ENCODE measurements at regions not wholly inside any gene's neighbourhood (a gene's known extent, or its start where the extent isn't known, plus 50 kb on each side); places are given as distances from the start of the nearest gene placed in this dataset.
"Not testable (repeated sequence)": the region's sequence is repeated elsewhere in the genome, so short reads cannot be mapped to it uniquely, and the experiment has no call there.

GRCh38 chr5:9786380-9787360, 156.5 kb upstream of the TAS2R1 start:
- DNase-seq, result no peak

GRCh38 chr5:9785751-9786150, 155.6 kb upstream of the TAS2R1 start:
- no peak for DNase-seq

DNA sequence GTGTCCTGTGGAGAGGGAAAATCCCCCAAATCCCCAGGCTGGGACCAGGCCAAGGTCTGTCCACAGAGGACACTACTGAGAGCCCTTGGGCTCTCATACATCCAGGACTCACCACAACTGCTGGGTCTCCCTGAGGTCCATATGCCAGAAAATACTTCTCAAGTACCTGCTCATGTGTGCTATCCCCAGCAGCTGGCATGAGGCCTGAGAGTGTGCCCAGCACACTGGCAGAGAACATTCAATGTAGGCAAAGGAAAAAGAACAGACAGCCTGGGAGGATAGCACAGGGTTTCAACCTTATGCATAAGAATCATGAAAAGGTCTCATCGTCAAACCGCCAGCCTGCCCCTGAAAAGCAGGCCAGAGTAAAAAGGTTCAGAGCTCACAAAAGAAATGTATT, 154.1 kb upstream of the TAS2R1 start:
- DNase-seq, result no peak

DNA sequence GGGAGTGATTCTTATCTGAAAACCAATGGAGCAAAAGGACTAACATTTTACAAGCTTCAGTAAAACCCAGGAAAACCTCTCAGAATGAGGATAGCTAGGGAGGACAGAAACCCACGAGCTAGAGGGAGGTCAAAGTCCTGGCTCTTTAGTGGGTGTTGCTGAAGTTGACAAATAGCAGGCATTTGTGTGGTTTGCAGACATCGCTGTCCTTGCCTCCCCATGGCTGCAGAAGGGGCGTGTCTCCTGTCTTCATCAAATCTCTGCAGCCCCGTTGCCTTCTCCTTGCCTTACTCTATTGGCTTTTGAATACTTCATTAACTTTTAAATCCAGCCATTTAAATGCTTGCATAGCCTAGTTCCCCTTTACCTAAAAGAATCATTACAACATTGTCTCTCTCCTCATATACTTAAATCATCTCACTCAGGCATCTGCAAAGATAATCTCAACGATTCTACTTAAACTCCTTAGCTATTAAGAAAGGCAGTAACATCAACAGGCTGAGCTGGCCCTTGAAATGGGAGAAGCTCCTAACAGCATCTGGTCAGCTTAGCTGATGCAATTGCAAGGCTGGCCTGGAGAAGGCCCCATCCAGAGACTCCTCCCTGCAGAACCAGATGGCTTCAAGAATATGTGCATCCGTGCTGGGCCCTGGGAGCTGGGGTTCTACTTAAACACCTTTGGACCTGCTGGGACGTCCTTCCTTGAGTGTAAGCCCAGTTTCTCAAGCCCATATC, 152.8 kb upstream of the TAS2R1 start:
- no peak for DNase-seq

DNA sequence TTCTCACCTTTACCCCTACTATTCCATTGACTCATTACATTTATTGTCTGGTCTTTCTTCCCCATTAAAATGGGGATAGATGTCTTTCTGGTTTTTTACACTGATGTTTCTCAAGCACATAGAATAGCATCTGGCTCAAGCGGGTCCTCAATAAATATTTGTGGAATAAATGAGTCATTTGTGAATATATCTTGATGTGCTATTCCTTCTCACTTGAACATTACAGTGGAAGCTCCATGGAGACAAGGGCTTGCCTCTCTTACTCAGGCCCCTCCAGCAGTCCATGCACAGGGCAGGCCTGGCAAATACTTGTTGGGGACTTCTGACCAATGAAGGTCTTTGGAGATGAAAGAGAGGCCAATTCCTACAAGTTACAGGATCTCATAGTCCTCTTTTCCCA, 151.7 kb upstream of the TAS2R1 start:
- no peak for DNase-seq

DNA sequence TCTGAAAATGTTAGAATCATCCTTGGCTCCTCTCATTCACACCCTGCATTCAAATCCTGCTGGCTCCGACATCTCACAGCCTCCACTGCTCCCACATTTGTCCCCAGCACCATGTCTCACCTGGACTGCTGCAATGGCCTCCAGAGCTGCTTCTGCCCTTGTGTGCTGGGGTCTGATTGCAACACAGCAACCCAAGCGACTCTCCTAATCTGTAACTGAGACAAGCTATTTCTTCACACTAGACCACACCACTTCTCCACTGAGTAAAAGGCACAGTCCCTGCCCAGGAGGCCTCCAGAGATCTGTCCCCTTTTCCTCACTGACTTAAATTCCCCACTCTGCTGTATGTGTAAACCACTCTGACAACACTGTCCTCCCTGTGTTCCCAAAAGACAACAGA, 151.1 kb upstream of the TAS2R1 start:
- DNase-seq, result no peak

GRCh38 chr5:9780501-9780900, 150.3 kb upstream of the TAS2R1 start:
- no peak for DNase-seq

GRCh38 chr5:9776525-9776924, 146.4 kb upstream of the TAS2R1 start:
- no peak for DNase-seq

- no peak for DNase-seq
These were observed 145.2 kb upstream of the TAS2R1 start for GRCh38 chr5:9775339-9775738.

GRCh38 chr5:9774472-9775079, 144.4 kb upstream of the TAS2R1 start:
- no peak for DNase-seq

DNA sequence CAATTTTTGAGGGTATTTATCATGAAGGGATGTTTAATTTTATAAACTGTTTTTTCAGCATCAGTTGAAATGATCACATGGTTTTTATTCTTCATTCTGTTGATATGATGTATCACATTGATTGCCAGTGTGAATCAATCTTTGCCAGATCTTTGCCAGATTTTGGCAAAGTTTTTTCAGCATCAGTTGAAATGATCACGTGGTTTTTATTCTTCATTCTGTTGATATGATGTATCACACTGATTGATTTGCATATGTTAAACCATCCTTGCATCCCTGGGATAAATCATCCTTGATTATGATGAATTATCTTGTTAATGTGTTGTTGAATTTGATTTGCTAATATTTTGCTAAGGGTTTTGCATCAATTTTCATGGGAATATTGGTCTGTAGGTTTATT, 140.9 kb upstream of the TAS2R1 start:
- no peak for DNase-seq

DNA sequence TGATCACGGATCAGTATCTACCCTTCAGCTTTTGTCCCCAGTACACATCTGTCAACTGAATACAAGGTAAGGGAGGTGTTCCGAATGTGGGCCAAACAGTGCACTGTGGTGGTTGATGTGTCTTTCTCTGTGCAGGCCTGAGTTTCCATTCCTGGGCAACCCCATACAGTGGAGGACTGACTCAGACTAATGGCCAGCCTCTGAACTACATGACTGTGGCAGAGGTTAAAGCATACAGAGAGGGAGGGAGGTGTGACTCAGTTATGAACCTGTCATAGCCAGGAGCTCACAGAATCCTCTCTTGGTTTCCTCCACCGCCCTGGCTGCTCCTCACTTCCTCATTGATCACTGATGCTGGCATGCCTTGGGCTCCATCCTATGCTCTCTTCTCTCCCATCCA, 136.4 kb upstream of the TAS2R1 start:
- no peak for DNase-seq

- DNase-seq, result no peak
These were observed 135.4 kb upstream of the TAS2R1 start for GRCh38 chr5:9765419-9766140.

DNA sequence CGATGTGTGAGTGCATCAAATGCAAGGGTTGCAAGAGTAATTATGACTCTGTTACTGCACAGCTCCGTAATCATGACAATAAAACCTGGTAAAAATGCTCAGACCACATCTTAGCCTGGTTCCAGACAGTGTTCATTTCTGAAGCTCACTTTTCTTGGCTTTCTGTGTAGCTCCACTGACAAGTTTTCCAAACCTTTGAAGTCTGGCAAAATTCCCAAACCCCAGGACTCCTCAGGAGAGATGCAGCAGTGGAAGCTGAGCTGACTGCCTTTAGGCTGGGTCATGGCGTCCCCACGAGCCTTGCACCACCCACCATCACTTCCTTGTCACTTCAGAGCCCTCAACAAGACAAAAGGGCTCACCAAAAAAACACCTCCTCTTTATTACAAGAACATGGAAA, 131.6 kb upstream of the TAS2R1 start:
- no peak for DNase-seq

DNA sequence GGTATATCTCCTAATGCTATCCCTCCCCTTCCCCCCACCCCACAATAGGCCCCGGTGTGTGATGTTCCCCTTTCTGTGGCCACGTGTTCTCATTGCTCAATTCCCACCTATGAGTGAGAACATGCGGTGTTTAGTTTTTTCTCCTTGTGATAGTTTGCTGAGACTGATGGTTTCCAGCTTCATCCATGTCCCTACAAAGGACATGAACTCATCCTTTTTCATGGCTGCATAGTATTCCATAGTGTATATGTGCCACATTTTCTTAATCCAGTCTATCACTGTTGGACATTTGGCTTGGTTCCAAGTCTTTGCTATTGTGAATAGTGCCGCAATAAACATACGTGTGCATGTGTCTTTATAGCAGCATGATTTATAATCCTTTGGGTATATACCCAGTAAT, 122.5 kb upstream of the TAS2R1 start:
- not testable (repeated sequence) for DNase-seq

DNA sequence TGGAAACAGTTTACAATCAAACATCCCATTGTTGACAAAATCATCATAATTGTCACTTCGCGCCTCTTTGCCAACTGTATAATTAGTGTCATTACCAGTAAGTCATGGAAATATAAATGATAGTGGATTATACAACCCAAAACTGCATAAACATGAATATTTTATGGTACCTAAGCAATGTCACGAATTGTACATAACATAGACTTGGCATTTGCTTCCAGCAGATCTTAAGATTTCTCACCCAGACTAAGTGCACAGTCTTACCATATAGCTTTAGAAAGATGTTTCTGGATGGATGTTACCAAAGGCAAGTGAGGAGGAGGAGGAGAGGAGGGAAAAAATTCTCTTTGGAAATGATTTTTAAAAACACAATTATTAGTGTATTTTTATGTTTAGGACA, 113.4 kb upstream of the TAS2R1 start:
- no peak for DNase-seq

DNA sequence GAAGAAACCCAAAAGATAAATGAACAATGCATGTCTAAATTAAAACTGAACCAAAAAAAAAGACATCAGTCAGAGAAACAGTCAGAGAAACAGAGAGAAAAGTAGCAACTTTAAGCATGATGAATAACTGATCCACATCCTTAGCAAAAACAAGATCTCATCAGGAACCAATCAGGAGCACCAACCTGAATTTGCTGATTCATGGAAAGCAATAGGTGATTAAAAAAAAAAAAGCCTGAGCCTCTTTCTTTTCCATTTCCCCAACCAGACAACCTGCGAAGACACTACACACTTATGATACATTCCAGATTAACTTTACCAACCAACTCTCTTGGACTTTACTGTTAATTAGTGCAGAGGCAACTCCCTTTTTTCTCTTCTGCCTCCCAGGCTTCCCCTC, 112.7 kb upstream of the TAS2R1 start:
- no peak for DNase-seq

DNA sequence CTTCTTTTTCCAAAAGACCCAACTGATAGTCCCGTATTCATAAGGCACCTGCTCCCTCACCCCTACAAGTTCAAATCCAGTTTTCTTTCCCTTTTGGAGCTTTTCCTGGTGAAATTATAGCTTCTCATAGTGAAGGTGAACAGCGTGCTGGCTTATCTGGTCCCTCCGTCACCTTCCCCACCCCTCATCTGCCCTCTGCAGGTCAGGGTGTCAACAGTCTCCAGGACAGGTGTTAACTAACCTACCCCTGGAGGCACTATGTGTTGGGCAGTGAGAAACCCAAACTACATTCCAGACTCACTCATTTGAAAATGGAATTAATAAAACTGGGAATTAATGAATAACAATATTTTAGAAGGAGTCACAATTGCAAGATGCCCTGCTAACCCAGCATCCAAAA, 109.0 kb upstream of the TAS2R1 start:
- no peak for DNase-seq

DNA sequence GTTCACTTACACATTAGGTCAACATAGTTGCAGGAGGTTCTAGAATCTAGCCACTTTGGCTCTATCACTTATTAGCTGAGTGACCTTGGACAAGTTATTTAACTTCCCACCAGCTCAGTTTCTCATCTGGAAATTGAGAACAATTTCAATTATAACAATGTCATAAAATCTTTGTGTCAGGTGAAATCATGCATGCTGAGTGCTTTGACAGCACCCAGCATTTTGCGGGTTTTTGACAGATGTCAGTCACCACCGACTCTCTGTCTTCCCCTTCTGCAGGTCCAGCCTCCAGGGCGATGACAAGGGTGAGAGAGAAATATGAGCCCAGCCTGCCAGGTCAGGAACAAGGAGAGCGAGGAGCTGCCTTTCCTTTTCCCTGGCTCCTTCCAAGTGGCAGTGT, 107.1 kb upstream of the TAS2R1 start:
- no peak for DNase-seq

- DNase-seq, result no peak
These were observed 103.3 kb upstream of the TAS2R1 start for GRCh38 chr5:9733486-9733885.

DNA sequence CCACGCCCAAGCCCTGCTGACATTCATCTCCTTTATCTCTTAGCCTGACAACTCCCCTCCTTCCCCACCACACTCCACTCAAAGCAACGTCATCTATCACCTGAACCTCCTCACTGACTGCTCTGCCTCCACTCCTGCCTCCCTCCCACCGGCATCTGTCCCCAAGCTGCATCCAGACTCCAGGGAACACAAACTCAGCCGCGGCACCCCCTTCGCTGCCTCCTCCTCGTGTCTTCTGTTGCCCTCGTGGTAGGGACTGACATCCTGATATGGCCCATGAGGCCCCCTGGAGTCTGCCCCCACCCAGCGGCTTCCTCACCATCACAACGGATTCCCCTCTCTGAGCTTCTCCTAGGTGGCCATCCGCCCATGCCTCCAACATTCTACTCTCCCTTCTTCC, 101.0 kb upstream of the TAS2R1 start:
- no peak for DNase-seq

GRCh38 chr5:9728261-9728660, 98.1 kb upstream of the TAS2R1 start:
- DNase-seq, result no peak

DNA sequence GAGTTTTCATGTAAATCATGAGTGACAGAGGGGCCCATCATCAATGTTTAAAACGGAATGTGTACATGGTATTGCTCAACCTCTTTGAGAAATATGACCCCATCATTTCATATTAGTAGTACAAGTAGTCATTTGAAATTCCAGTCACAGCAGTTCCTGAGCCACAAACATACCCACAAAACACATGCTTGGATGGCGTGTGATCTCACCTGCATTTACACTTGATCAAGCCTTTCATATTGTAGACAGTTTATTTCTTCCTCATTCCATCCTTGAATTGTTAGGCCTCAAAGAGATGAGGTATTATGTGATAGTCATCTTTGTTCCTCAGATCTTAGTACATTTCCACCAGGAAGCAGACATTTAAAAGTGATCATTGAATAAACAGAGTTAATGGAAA, 96.8 kb upstream of the TAS2R1 start:
- no peak for DNase-seq
